GM12864 (cell line): ENCODE measurements at regions not wholly inside any gene's neighbourhood (a gene's known extent, or its start where the extent isn't known, plus 50 kb on each side); places are given as distances from the start of the nearest gene placed in this dataset.

ENCODE experiments used
- DNase-seq: peaks from one replicate; pipeline ENCODE4 v3.0.0-alpha.2; 2011; ENCODE audit warnings: low read depth
- H3K4me3 ChIP-seq: 2 replicates; pipeline ENCODE4 v1.5.1; 2011; ENCODE audit warnings: mild to moderate bottlenecking, low read depth, low read length, control low read depth
- TF ChIP-seq, protein P1 (sequence below): IDR thresholded peaks from 2 replicates; pipeline ENCODE4 v1.5.1; 2011; ENCODE audit warnings: low read depth, mild to moderate bottlenecking, moderate library complexity, low read length, control low read depth, inconsistent platforms; ENCODE audit errors: missing control alignments

DNA sequence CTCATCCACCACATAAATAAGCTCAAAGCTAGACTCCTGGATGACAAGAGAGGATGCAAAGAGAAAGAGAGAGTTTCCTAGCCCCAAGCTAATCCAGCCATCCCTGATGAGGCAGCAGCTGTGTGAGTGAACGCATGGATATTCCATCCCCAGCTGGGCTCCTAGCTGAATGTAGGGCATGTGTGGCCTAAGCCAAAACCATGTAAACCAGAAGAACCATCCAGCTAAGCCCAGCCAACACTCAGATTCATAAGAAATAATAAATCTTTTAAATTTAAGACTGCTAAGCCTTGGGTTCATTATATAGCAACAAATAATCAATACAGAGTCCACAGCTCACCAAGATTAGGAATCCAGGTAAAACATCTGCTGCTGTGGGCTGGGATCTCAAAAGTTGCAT lies 94.3 kb downstream of the TNFAIP2 start:
- no peak for DNase-seq
- no peak overlapping the region for H3K4me3 ChIP-seq
- TF ChIP-seq, protein P1, sequence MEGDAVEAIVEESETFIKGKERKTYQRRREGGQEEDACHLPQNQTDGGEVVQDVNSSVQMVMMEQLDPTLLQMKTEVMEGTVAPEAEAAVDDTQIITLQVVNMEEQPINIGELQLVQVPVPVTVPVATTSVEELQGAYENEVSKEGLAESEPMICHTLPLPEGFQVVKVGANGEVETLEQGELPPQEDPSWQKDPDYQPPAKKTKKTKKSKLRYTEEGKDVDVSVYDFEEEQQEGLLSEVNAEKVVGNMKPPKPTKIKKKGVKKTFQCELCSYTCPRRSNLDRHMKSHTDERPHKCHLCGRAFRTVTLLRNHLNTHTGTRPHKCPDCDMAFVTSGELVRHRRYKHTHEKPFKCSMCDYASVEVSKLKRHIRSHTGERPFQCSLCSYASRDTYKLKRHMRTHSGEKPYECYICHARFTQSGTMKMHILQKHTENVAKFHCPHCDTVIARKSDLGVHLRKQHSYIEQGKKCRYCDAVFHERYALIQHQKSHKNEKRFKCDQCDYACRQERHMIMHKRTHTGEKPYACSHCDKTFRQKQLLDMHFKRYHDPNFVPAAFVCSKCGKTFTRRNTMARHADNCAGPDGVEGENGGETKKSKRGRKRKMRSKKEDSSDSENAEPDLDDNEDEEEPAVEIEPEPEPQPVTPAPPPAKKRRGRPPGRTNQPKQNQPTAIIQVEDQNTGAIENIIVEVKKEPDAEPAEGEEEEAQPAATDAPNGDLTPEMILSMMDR = no peak

DNA sequence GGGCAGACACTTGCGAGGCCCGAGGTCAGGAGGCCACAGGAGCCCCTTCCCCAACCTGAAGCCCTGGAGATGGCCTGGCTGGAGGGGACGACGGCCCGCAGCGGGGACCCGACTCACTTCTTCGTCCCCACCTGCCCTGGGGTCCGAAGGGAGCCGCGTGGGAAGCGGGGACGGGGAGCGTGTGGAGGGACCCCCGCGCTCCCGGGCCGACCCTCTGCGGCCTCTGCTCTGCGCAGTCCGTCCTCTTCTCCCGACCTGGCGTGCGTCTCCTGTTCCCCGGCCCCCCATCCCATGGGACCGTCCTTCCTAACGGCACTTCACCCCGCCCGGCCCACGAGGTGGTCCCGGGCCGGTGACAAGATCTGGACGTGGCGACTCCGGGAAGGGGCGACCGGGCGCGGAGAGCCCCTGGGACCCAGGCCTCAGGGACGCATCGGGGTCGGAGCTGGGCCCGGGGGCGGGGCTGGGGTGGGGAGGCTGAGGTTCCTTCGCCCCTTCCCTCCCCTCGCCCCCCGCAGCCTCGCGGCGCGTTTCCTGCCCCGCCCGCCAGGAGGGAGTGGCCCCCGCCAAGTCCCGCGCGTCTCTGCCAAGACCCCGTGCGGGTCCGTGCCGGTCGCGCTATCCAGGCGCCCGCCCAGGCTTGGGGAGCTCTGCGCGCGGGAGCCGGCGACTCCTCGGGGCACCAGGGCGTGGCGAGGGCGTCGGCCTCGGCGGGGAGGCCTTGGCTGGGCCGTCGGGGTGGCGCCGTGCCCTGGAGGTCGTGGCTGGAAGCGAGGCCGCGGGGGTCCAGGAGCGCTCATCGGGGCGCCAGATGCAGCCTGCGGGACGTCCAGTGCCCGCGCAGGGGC lies 97.1 kb downstream of the TNFAIP2 start:
- TF ChIP-seq, protein P1 = no peak
- no peak overlapping the region for H3K4me3 ChIP-seq
- no peak for DNase-seq

DNA sequence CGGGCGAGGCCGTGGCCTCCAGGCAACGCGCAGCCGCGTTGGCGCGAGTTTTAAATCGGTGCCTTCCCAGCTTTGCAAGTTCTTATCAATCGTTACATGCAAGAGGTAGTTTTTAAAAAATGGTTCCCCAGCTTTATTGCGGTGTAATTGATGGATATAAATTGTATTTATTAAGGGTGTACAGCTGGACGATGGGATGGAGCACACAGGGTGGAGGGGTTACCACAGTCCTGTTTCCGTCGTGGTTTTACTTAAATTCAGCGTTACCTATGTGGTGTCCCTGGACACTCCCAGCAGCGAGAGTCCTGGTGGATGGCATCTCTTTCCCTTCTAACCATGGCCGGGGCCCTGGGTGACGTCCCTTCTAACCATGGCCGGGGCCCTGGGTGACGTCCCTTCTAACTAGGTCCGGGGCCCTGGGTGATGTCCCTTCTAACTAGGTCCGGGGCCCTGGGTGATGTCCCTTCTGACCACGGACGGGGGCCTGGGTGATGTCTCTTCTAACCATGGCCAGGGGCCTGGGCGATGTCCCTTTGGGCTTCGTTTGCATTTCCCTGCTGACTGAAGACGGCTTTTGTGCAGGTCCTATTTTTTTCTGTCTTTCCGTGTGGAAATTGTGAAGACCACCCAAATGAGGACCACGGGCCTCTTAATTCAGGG lies 97.9 kb downstream of the TNFAIP2 start:
- TF ChIP-seq, protein P1 = no peak
- no peak overlapping the region for H3K4me3 ChIP-seq
- DNase-seq = no peak

DNA sequence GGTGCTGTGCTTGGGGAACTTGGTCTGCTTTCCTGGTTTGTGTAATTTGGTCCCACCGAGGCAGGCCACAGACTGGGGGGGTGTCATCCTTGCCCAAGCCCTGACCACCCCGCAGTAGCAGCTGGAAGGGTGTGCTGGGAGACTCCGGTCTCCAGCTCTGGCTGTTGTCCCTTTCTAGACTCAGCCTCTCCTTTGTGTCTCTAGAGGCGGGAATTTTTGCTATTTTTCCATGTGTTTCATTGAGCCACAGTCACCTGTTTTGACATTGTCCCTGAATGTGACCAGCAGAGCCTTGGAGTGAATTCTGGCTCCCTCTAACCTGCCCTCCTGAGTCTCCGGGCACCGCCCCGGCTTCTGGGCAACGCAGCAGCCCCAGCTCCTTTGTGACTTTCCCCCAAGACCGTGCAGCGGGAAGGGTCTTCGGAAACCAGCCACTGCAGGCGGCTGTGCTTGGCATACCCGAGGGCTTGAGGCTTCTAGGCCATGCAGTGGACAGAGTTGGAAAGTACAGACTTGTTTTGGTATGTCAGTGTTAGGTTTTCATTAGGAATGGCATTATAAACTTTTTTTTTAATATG lies 98.6 kb downstream of the TNFAIP2 start:
- no peak for DNase-seq
- TF ChIP-seq, protein P1 = no peak

DNA sequence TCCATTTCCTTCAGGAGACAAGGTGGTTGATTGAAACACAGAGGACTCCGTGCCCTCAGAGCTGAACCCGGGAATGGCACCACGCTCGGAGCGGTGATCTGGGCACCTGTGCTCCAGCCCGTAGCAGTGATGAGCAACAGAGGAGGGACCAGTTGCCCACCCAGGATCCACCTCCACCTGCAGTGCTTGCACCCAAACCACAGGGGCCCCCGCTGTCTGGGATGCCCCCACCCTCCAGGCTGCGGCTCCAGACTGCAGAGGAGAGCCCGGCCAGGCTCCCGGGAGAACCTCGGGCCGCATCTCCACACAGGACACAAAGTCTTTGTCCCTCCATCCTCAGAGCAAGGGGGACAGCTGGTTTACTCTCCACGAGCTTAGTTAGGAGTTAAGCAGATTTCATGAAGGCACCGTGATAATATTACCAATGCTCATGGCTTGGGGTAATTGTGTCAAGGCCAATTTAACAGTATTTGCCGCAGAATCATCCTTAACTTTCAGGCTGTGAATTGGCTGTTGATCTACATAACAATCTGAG lies 100.6 kb downstream of the TNFAIP2 start:
- DNase-seq = no peak
- H3K4me3 ChIP-seq = no peak overlapping the region
- TF ChIP-seq, protein P1 = no peak

More for the DNA sequence above, 98.6 kb downstream of the TNFAIP2 start:
- no peak overlapping the region for H3K4me3 ChIP-seq

DNA sequence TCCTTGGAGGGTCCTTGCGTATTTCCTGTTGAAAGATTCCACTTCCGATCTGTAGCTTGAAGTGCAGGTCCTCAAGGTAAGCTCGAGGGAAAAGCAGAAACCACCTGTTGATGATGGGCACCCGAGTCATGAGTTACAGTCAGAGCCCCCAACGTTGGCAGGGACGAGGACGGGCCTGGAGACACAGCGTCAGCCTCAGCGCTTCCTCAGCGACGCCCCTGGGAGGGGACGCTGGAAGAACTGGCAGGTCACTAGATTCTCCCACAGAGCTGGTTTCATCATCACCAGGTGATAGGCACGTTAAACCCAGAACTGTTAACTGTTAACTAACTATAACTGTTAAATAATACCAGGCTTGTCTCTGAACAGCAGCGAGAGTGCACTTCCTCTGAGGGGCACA lies 101.8 kb downstream of the TNFAIP2 start:
- no peak overlapping the region for H3K4me3 ChIP-seq
- DNase-seq = no peak
- TF ChIP-seq, protein P1 = no peak
